NCI-H460 (cell line): ENCODE measurements at regions not wholly inside any gene's neighbourhood (a gene's known extent, or its start where the extent isn't known, plus 50 kb on each side); places are given as distances from the start of the nearest gene placed in this dataset.
"Not testable (repeated sequence)": the region's sequence is repeated elsewhere in the genome, so short reads cannot be mapped to it uniquely, and the experiment has no call there.

Experiments used
- DNase-seq: peaks from one replicate; pipeline ENCODE4 v3.0.0-alpha.2; 2016; ENCODE audit warnings: low read depth; ENCODE audit errors: extremely low read depth

DNA sequence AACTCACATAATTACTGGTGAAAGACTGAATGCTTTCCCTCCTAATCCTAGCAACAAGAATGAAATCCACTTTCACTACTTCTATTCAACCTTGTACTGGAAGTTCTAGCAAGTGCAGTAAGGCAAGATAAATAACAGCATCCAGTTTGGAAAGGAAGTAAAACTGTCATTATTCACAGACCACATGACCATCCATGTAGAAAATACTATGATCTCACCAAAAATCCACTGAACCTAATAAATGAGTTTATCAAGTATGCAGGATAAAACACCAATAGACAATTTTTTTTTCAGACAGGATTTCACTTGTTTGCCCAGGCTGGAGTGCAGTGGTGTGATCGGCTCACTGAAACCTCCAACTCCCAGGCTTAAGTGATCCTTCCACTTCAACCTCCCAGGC, 117.7 kb downstream of the TMEM167A start:
- no peak for DNase-seq

DNA sequence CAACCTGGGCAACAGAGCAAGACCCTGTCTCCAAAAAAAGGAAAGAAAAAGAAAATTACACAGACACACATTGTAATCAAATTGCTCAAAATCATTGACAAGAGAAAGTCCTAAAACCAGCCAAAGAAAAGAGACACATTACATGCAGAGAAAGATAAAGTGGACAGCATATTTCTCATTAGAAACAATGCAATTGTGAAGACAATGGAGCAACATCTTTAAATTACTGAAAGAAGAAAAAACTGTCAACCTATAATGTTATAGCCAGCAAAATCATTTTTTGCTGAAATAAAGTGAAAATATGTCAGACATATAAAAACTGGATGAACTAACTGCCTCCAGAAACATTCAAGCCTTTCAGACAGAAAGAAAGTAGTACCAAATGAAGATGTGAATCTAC, 120.6 kb downstream of the TMEM167A start:
- DNase-seq, result no peak

DNA sequence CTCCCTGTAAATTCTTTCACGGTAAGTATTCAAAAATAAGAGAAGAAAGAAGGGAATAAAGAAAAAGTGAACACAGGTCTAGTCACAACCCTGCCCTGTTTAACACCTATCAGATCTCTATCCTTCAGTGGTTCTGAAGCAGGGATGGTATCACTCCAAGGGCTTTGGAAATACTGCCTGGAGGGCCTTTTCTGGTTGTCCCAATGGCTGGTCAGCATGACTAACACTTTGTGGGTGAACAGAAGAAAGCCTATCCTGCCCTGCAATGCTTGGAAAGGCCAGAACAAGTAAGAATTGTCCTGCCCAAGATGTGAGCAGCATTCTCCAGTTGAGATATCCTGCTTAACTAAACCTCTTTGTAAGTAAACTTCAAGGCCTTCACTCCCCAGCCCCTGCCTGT, 124.9 kb downstream of the TMEM167A start:
- no peak for DNase-seq

DNA sequence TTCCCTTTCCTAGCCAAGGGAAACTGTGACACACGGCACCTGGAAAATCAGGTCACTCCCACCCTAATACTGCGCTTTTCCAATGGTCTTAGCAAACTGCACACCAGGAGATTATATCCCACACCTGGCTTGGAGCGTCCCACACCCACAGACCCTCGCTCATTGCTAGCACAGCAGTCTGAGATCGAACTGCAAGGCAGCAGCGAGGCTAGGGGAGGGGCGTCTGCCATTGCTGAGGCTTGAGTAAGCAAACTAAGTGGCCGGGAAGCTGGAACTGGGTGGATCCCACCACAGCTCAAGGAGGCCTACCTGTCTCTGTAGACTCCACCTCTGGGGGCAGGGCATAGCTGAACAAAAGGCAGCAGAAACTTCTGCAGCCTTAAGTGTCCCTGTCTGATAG, 132.9 kb downstream of the TMEM167A start:
- DNase-seq, result not testable (repeated sequence)

DNA sequence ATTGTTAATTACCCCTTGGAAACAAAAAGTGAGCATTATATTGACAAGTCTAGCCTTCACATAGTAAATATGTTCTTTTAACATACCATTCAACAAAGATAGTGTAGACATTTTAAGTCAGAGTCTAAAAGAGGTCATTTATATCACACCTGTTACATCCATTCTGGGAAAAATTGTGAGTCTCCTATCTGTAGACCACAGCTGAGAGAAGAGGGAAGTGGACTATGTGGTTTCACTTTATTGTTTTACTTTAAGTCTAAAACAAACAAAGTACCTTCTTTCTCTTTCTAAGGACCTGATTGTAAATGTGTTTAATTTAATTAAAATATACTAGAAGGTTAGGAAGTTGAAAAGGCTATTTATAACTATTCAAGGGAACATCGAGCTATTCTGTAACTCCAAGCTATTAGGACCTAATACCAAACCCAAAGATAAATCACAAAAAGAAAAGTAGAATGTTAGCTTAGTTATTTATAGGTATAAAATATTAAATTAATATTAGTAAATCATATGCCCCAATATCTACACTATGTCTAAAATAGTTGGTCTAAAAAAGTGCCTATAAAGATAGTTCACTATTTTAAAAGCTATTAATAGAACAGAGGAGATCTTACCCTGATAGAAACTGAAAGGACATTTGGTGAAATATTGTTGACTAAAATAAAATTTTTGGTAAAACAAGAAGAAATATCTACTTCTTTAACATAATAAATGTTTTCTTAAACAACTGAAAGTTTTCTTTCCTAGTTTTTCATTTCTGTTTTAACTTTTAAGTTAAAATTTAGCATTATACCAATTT, 134.9 kb downstream of the TMEM167A start:
- DNase-seq, result no peak

DNA sequence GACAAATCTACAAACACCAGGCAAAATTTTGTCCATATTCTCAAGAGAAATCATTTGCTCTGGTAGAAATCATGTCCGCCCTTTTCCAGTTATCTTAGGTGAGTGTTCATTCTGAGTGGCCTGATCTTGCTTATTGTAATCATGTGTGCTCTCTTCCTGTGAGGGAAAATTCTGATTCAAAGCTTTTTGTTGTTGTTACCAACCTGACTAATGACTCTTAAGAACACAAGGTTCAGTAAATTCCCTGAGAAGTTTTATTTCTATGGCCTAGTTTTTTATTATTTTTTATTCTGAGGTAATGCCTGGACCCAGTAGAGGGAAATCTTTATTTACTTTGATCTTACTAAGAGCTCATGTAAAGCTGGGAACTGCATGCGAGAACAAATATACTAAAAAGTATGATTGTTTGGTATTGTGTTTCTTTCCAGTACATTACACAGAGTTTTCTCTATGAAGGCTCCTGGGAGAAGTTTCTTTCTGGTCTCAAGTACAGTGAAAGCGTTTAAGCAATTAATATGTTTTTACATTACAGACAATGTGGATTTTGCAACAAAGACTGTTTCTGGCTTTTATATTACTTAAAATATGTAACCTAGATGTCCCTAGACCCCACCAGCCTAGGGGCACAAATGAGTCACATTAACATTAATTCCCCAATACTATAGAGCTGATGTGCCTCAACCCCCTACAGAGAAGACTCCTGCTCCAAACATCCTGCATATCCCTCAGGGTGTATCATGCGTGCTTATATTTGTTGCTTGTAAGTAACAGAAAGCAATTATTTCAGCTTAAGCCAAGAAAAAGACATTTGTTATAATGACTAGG, 138.1 kb downstream of the TMEM167A start:
- no peak for DNase-seq

DNA sequence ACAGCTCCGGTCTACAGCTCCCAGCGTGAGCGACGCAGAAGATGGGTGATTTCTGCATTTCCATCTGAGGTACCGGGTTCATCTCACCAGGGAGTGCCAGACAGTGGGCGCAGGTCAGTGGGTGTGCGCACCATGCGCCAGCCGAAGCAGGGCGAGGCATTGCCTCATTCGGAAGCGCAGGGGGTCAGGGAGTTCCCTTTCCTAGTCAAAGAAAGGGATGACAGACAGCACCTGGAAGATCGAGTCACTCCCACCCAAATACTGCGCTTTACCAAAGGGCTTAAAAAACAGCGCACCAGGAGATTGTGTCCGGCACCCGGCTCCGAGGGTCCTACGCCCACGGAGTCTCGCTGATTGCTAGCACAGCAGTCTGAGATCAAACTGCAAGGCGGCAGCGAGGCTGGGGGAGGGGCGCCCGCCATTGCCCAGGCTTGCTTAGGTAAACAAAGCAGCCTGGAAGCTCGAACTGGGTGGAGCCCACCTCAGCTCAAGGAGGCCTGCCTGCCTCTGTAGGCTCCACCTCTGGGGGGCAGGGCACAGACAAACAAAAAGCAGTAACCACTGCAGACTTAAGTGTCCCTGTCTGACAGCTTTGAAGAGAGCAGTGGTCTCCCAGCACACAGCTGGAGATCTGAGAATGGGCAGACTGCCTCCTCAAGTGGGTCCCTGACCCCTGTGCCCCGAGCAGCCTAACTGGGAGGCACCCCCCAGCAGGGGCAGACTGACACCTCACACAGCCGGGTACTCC, 144.5 kb downstream of the TMEM167A start:
- DNase-seq, result not testable (repeated sequence)

DNA sequence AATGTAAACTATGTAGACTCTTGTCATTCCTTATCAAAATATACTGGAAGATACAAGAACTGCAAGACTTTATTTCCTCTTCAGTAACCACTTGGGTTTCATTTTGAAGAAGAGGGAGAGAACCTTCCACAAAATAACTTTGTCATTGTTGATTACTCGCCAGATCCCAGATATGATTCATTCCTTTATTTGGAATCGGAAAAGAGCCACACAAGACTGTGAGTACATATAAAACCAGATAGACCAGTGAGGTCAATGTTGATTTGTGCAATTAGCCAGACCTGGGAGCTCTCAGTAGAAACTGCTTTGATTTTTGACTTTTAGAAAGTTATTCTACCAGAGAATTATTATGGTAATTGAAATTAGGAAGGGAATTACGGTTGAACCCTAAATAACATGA, 146.1 kb downstream of the TMEM167A start:
- DNase-seq, result no peak

DNA sequence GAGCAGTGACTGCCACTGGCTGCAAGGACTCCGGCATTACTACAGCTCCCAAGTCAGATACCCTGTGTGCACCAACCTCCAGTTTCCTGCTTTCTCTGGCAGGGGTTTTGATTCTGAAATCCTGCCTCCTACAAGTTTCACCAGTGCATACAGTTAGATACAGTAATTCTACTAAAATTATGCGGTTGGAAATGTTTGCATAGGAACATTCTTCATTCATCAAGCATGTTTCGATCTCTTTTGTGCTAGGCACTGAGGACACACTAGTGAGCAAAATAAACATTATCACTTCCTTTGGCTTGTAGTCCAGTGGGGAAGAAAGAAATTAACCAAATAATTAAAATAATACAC, 152.2 kb downstream of the TMEM167A start:
- no peak for DNase-seq

DNA sequence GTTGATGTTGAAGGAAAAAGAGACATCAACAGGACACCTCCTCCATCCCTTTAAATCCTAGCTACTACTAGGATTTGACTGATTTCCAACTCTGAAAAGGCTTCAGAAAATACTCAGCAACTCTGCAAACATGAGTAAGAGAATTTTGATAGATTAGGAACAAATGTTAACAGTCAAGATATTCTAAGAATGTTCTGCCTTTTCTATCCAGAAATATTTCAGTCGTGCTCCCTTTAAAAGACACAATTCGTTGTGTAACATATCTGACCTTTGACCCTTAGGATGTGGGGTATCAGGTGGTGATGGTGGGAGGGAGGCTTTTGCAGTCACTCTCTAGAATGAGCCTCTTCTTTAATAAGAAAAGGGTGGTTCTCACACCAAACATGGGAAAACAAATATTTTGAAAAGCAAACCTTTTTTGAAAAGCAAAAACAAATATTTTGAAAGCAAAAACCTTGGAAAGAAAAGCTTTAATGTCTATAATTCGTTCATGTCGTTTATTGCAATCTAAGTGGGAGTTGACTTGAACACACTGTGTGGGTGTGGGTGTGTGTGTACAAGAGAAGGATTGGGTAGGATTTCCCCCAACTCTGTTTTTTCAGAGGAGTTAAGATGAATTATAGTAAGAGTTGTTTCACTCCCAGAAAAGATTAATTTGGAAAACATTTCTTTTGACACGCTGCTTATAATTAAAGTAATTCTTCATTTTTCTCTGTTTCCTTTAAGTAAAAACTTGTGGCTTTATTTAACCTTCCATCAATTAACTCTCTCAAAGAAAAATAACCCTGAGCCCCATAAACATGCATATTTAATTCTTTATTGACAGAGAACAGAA, 152.8 kb downstream of the TMEM167A start:
- DNase-seq, result no peak

DNA sequence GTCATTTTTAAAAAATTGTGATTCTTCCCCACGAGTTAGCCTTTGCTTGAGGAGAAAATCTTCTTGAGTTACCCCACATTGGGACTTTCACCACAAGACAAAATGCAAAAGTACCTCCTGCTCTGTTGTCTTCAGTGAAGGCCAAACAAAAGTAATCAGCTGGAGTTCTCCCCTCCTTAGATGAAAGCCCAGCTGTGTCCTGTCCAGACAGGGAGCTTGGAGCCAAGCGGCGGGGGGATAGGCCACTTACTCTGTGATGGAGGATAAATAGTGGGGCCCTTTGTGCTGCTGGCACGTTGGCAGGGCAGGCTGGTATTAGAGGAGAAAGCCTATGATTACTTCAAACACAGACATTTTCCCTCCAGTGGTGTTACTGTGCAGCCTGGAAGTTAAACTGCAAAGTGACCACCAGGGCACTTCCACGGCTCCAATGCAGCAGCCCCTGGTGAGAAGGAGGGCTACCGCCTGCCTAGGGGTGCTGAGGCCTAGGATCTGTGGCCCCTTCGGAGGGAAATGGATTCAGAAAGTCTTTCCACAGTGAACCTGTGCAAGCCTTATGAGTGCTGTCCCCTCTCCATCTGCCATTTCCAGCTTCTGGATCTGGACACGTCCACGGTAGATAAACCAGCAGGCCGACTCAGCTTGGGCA, 155.0 kb downstream of the TMEM167A start:
- no peak for DNase-seq

DNA sequence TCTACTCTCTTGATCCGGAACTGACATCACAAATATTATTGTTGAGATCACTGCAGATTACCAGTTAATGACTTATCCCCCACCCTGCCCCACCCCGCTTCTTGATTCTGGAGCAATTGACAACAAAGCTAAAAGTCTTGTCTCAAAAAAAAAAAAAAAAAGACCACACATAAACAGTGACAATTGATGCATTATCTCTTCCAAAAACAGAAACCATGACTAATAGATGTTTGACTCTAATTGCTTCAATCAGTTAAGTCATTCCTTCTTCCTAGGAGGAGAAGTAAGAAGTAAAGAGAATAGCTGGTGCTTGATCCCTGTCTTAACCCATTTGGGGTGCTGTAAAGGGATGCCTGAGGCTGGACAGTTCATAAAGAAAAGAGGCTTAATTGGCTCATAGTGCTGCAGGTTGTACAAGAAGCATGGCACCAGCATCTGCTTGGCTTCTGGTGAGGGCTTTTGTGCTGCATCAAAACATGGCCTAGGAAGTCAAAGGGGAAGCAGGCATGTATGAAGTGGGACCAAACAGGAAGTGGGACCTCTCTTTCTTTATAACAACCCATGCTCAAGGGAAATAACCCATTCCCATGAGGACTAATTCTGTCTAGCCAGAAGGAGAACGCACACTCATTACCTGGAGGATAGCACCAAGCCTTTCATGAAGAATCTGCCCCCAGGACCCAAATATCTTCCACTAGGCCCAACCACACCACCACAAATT, 158.7 kb downstream of the TMEM167A start:
- no peak for DNase-seq

DNA sequence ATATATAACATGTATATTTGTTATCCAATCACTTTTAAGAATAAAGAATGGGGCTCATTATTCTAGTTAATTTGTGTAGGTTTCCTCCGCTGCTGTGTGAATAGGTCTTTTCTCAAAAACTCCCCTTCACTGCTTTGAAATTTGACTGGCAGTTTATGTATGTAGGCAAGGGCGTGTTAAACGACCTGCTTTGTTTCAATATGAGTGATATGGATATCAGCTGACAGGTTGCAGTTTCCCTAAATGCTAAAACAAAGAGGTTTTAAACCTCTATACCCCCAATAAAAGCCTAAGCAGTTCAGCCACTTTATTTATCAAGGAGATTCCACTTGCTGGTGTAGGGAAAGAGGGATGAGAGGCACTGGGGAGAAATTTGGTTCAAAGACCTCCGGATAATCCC, 159.6 kb downstream of the TMEM167A start:
- DNase-seq, result no peak

DNA sequence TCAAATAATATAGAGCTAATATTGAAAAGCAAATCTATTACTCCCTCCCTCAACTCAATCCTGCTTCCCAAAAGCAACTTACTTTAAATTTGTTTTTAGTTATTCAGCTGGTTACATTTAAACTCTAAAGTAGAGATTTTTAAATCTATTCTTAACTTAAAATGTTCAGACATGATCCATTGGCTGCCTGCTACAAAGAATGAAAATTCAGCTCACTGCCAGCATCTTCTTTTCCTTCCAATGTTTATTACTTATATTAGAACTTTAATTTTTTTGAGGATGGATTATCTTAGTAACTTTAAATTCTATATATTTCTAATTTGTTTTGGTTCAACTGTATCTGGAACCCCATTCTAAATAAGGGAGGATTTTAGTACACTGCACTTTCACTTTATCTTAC, 163.2 kb downstream of the TMEM167A start:
- DNase-seq, result no peak

DNA sequence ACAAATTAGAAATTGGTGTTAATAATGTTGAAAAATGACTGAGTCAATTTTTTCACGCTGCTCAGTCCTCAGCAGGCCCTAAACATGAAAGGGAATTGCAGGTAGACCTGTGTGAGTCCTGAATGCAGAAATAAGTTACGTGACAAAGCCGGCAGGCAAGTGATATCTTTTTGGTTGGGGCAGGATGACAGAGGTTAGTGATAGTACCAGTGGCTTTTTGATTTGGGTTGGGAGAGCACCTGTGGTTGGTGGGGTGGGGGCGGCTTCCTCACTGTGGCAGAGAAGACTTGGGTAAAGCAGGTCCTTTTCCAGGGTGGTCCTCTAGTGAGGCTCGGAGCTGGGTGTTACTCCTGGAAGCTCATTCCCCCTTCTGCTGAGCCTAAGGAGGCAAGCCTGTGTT, 164.7 kb downstream of the TMEM167A start:
- no peak for DNase-seq

DNA sequence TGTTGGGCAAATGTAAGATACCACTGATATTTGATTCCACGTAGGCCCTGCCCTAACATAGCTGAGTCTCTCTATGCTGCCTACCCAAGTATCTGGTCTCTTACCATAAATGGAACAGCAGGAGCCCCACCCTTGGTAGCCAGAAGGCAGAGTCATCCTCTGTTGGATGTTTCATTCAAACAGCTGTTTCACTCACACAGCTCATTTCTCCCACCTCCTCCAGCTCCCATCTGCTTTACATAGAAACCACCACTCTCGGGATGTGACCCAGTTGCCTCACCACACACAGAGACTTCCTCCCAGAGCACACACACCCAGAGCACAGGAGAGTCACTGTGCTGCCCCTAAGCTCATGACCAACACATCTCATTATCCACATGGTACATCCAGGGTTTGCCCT, 165.3 kb downstream of the TMEM167A start:
- DNase-seq, result no peak

DNA sequence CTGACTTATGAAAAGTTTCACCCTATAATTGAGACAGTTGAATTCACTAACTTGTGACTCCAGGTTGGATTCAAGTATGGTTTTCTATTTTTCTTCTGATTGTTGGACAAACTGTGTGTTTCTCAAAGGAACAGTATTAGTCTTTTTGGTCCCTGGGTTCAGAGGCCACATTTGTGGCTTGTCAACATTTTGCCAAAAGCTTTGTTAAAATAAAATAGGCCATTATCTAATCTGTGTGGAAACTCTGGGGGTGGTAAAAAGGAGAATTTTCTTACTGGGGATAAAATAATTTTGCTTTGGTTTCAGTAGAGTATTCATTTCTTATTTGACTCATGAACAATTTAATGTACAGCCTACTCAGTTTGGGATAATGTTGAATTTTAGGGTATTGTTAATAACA, 166.3 kb downstream of the TMEM167A start:
- no peak for DNase-seq

DNA sequence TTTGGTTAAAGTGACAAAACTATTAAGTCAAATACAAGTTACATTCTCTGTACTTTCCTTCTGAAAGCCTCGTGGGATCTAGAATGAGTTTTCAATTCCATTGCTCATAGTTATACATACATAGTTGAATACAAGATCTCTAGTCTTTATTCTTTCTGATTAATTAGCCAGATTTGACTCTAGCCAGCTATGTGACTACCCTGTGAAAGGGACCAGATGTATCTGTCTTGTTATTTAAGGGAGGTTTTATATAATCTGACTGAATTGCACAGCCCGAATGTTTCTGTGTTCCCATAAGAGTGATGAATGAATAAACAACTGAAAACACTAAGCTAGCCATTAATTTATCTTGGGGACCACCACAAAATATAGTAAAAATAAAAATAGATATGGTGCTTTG, 166.7 kb downstream of the TMEM167A start:
- no peak for DNase-seq

DNA sequence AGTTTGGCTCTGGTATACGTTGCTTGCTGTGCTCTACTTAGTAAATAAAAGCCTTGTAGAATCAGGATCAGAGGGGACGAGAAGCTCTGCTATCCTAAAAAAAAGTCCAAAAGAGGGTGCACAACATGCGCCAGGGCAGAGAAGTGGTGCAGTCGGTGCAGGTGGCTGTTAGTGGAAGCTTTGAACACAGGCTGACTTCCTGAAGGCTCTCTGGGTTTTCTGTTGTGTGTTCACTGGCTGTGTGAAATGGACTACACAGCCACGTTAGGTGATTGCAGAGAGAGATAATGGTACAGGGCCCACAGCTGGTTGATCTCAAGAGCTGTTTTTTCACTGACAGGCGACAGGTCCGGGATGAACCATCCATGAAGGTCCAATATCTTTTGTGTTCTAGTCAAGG, 167.4 kb downstream of the TMEM167A start:
- DNase-seq, result no peak
